NT2/D1 (cell line): ENCODE measurements at regions not wholly inside any gene's neighbourhood (a gene's known extent, or its start where the extent isn't known, plus 50 kb on each side); places are given as distances from the start of the nearest gene placed in this dataset.

Experiments used
- SUZ12 ChIP-seq: IDR thresholded peaks from 2 replicates; pipeline ENCODE4 v1.6.1; 2011; ENCODE audit not compliant: insufficient read length, insufficient read depth; ENCODE audit errors: extremely low read depth
- YY1 ChIP-seq: IDR thresholded peaks from 2 replicates; pipeline ENCODE4 v1.6.1; 2011; ENCODE audit not compliant: insufficient read length, insufficient read depth
- ZNF274 ChIP-seq: IDR thresholded peaks from 2 replicates; pipeline ENCODE4 v1.6.1; 2011; ENCODE audit warnings: mild to moderate bottlenecking, low read depth, low read length

DNA sequence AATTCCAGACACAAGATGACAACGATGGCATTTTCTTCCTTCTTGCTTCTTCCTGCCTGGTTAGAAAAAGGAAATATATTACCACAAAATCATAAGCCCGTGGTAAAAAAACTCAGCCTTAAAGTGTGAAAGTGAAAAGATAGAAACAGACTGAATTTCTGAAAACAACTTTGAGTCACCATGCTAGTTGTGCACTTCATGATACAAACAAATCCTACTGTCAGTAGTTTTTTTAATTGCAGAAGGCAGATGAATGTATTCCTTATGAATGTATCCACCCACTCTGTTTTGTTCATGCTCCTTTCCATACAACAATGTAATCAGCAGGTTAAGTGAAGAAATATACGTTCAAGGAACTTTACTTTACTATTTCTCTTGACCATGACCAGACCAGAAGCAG lies 1144.7 kb downstream of the OTOL1 start:
- no peak for TF ChIP-seq SUZ12
- no peak for TF ChIP-seq YY1
- no peak for TF ChIP-seq ZNF274
